ENCODE measurements at regions not wholly inside any gene's neighbourhood (a gene's known extent, or its start where the extent isn't known, plus 50 kb on each side); places are given as distances from the start of the nearest gene placed in this dataset.

- H3K4me3 ChIP-seq (ENCODE audit: severe bottlenecking) = no peak overlapping the region
- H3K27ac ChIP-seq (ENCODE audit: poor library complexity, severe bottlenecking) = no peak overlapping the region
- H3K27me3 ChIP-seq (ENCODE audit: insufficient read depth, poor library complexity, severe bottlenecking) = no peaks in the 10 kb centered on the region
- no peak for ATAC-seq (ENCODE audit: low read depth)
- H3K9me3 ChIP-seq (ENCODE audit: severe bottlenecking) = no peaks in the 10 kb centered on the region
- no peaks in the 10 kb centered on the region for H3K36me3 ChIP-seq (ENCODE audit: low read depth)
- no peak for DNase-seq (ENCODE audit: low spot score)
- no peaks in the 10 kb centered on the region for H3K4me1 ChIP-seq (ENCODE audit: insufficient read depth, poor library complexity, severe bottlenecking)
- TF ChIP-seq CTCF (IDR thresholded peaks at IDR 0.05; ENCODE audit: poor library complexity, severe bottlenecking) = no peak
Observed at GRCh38 chr1:229859026-229859425, 208.0 kb upstream of the GALNT2 start.

GRCh38 chr1:229860926-229861325 is 206.1 kb upstream of the GALNT2 start:
- Histone ChIP-seq H3K27me3 (ENCODE audit: insufficient read depth, poor library complexity, severe bottlenecking) (no peaks in the 10 kb centered on the region), H3K27ac (ENCODE audit: poor library complexity, severe bottlenecking) (no peak overlapping the region), H3K9me3 (ENCODE audit: severe bottlenecking) (no peaks in the 10 kb centered on the region), H3K36me3 (ENCODE audit: low read depth) (no peaks in the 10 kb centered on the region), H3K4me1 (ENCODE audit: insufficient read depth, poor library complexity, severe bottlenecking) (no peaks in the 10 kb centered on the region), H3K4me3 (ENCODE audit: severe bottlenecking) (no peak overlapping the region)
- TF ChIP-seq CTCF (IDR thresholded peaks at IDR 0.05; ENCODE audit: poor library complexity, severe bottlenecking) = no peak
- DNase-seq (ENCODE audit: low spot score) = no peak
- ATAC-seq (ENCODE audit: low read depth) = no peak

GRCh38 chr1:229862017-229862774 is 204.8 kb upstream of the GALNT2 start:
- ATAC-seq (ENCODE audit: low read depth) (no peak), DNase-seq (ENCODE audit: low spot score) (no peak)
- Histone ChIP-seq H3K4me3 (ENCODE audit: severe bottlenecking) (no peak overlapping the region), H3K4me1 (ENCODE audit: insufficient read depth, poor library complexity, severe bottlenecking) (no peaks in the 10 kb centered on the region), H3K27me3 (ENCODE audit: insufficient read depth, poor library complexity, severe bottlenecking) (no peaks in the 10 kb centered on the region), H3K9me3 (ENCODE audit: severe bottlenecking) (no peaks in the 10 kb centered on the region), H3K27ac (ENCODE audit: poor library complexity, severe bottlenecking) (no peak overlapping the region), H3K36me3 (ENCODE audit: low read depth) (no peaks in the 10 kb centered on the region)
- TF ChIP-seq CTCF (IDR thresholded peaks at IDR 0.05; ENCODE audit: poor library complexity, severe bottlenecking) = no peak

- no peaks in the 10 kb centered on the region for H3K36me3 ChIP-seq (ENCODE audit: low read depth)
- TF ChIP-seq CTCF (IDR thresholded peaks at IDR 0.05; ENCODE audit: poor library complexity, severe bottlenecking) = no peak
- H3K4me1 ChIP-seq (ENCODE audit: insufficient read depth, poor library complexity, severe bottlenecking) = no peaks in the 10 kb centered on the region
- DNase-seq (ENCODE audit: low spot score) (no peak), ATAC-seq (ENCODE audit: low read depth) (no peak)
- H3K4me3 ChIP-seq (ENCODE audit: severe bottlenecking) = no peak overlapping the region
- no peaks in the 10 kb centered on the region for H3K9me3 ChIP-seq (ENCODE audit: severe bottlenecking)
- H3K27me3 ChIP-seq (ENCODE audit: insufficient read depth, poor library complexity, severe bottlenecking) = no peaks in the 10 kb centered on the region
- H3K27ac ChIP-seq (ENCODE audit: poor library complexity, severe bottlenecking) = no peak overlapping the region
Observed at GRCh38 chr1:229863651-229864545, 203.1 kb upstream of the GALNT2 start.
